ENCODE measurements at regions not wholly inside any gene's neighbourhood (a gene's known extent, or its start where the extent isn't known, plus 50 kb on each side); places are given as distances from the start of the nearest gene placed in this dataset.

DNA sequence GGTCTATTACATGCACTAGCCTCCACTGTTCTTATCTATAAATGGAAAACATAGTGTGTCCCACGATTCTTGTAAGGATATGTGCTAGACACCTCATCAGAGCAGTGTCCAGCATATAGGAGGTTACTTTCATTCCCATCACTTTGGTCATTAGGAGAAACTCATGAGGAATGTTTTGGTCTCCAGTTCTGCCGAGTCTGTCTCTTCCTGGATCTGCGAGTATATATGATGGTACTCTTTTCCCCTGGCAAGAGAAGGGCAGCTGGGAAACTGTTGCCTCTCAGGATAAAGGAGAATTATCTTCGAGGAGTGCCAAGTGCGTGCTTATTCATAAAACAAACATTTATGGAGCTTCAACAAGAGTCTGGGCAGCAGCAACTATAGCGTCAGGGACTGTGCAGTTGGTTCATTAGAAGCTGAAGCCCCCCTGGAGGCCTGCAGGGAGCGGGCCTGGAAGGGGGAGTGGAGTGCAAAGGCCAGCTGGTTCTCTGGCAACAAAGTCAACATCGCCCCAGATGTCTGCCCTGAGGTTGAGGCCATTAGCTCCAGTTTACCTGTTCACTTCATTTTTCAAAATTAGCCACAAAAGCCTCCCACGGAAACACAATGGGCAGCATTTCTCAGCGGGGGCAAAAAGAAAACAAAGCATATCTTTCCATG is 811.9 kb downstream of the MAFB start:
- no peak for DNase-seq (ENCODE audit: extremely low read depth, low read depth)
- no peak for TF ChIP-seq CTCF (IDR thresholded peaks at IDR 0.05; ENCODE audit: low read depth, low read length)

DNA sequence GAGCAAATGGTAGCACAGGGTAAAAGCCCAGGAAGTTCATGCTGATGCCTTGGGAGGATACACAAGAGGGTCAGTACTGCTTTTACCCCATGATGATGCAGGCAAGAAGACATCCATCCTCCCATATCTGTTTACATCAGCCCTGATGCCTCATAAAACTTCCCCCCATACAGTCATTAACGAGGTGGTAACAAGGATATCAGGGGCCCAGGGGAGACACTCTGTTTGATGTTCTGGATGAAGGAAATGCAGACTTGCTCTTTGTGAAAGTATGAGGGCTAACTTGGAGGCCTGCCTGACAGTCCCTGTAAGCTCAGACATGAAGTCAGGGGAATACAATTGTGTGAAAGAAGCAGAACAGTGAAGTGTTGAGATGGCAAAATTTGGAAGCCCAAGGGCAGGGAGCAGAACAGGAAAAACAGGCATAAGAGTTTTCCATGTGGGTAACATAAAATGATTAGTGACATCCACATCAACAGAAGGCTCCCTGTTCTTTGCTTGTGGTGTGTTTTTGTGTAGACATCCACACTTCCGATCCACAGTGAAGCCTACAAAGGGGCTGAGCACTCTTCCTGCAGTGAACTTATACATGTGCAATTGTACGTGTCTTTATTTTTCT is 813.4 kb downstream of the MAFB start:
- no peak for TF ChIP-seq CTCF (IDR thresholded peaks at IDR 0.05; ENCODE audit: low read depth, low read length)
- no peak for DNase-seq (ENCODE audit: extremely low read depth, low read depth)

DNA sequence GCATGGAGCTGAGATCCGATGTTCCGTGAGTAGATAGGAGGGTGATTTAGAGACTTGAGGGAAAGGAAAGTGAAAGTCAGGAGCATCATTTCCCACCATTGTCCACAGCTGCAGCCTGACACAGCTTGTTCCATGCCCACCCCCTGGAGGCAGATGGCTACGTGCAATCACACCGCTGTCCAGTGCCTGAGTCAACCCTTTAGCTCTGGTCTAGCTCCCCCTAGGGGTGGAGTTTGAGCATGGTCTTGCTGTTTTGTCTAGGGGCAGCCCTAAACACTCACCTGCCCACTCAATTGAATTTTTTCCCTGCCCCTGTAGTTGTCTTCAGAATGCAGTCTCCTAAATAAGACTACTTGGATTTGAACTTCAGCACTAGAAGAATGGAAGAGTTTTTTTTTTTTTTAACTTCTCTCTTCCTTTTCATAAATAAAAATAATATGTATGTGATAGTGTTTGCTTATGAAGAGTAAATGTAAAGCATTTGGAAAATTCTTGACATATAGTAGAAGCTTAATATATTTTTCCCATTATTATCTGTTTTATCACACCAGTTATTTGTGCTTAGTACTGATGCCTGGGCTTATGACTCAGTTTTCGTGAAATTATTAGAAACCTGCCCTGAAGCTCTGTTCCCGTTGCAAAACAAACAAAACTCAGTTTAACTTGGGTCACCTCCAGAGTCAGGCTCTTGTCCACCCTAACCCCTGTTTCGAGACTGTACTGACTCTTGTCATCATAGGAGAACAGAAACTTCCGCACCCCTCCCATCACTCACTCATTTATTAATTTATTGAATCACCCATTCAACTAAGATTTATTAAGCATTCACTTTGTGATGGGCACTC is 814.8 kb downstream of the MAFB start:
- TF ChIP-seq CTCF (IDR thresholded peaks at IDR 0.05; ENCODE audit: low read depth, low read length), result peak; percentile 95
- DNase-seq (ENCODE audit: extremely low read depth, low read depth), result peak; percentile 72

- no peak for TF ChIP-seq CTCF (IDR thresholded peaks at IDR 0.05; ENCODE audit: low read depth, low read length)
- no peak for DNase-seq (ENCODE audit: extremely low read depth, low read depth)
Observed at GRCh38 chr20:39873286-39873685, 815.8 kb downstream of the MAFB start.

- TF ChIP-seq CTCF (IDR thresholded peaks at IDR 0.05; ENCODE audit: low read depth, low read length), result no peak
Observed at GRCh38 chr20:39871013-39871412, 818.0 kb downstream of the MAFB start.

GRCh38 chr20:39865446-39865845 is 823.6 kb downstream of the MAFB start:
- TF ChIP-seq CTCF (IDR thresholded peaks at IDR 0.05; ENCODE audit: low read depth, low read length), result no peak
- DNase-seq (ENCODE audit: extremely low read depth, low read depth), result no peak

More at GRCh38 chr20:39871013-39871412, 818.0 kb downstream of the MAFB start:
- no peak for DNase-seq (ENCODE audit: extremely low read depth, low read depth)

DNA sequence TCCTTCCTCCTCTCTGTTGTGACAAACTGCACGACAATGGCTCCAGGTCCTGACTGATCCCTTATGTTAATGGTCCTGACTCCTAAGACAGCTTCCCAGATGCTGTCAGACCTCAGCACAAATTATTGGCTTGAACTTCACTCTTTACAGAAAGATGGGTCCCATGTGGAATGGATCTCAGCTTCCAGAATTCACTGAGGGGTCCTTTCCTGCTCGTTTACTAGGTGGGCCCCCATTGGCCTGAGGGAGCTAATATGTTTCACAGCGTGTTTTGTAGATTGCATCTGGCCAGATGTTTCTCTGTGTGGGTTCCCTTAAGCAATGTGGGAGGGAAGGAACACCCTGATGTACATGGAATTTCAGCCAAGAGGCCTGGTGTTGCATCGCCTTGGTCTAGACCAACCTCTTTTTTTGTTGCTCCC is 826.6 kb downstream of the MAFB start:
- DNase-seq (ENCODE audit: extremely low read depth, low read depth), result peak; percentile 32
- no peak for TF ChIP-seq CTCF (IDR thresholded peaks at IDR 0.05; ENCODE audit: low read depth, low read length)
